ENCODE measurements at regions not wholly inside any gene's neighbourhood (a gene's known extent, or its start where the extent isn't known, plus 50 kb on each side); places are given as distances from the start of the nearest gene placed in this dataset.

DNA sequence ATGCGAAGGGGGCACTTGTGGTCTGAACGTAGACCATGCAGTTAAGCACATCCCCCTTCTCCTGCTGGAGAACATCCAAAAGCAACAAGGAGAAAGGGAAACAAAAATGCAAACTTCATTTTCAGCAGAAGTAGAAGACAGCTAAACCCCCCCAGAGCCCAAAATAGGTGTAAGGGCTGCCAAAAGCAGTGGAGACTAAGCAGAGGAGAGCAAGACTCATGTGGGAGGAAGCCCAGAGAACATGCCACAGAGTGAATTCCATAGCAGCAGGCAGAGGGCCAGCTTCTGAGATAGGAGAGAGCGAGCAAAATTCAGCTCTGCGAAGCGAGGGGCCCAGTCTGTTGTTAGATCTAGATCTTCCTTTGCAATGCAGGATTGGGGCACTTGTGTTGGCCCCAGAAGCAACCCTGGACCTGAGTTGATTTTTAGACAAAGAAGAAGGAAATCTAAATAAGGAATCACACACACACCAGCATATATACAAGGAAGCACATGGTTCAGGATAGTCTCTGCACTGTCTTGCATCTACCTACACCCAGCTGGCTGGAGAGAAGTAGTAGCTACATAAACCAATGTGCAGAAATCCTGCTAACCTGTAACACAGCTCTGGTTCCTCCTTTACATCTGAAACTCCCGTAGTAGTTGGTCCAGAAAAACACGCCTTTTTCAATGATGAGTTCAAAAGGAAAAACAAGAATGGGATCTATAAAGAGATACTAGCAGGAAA is 199.6 kb downstream of the SPRY2 start:
- in situ Hi-C loops (cut with HindIII; ENCODE audit: low sequenced_read_pairs): no loop called here
- peak; percentile 66 for DNase-seq (ENCODE audit: low spot score)

DNA sequence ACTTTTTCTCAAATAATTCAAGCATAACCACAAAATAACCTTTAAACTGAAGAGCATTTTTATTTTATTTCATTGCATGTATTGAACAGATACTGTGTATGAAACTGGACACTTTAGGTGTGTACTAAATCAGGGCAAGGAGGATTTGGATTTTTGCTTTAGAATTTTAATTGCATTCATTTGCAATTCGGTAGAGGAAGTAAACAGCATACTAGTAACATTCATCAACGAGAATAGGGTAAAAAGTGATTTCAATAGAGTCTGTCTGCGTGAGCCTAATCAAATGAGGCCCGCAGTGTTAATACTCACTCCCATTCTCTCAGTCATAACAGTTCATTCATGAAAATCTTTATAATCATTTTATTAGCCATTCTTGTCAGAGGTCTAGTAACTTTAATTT is 200.2 kb downstream of the SPRY2 start:
- in situ Hi-C loops (cut with HindIII; ENCODE audit: low sequenced_read_pairs): no loop called here
- no peak for DNase-seq (ENCODE audit: low spot score)

DNA sequence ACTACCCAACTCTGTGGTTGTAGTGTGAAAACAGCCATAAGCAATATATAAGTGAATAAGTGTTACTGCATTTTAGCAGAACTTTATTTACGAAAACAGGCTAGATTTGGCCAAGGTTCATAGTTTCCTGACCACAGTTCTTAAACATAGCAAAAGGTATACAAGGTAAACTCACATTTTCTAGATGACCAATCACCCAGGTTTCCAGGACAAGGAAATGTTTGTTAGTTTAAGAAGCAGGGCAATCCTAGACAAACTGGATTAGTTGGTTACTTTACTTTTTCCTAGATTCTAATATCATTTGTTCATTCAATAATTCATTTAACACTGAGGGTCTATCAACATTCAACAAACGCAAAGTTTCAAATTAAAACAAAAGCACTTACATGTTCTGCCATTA is 201.7 kb downstream of the SPRY2 start:
- DNase-seq (ENCODE audit: low spot score): no peak
- in situ Hi-C loops (cut with HindIII; ENCODE audit: low sequenced_read_pairs): no loop called here

DNA sequence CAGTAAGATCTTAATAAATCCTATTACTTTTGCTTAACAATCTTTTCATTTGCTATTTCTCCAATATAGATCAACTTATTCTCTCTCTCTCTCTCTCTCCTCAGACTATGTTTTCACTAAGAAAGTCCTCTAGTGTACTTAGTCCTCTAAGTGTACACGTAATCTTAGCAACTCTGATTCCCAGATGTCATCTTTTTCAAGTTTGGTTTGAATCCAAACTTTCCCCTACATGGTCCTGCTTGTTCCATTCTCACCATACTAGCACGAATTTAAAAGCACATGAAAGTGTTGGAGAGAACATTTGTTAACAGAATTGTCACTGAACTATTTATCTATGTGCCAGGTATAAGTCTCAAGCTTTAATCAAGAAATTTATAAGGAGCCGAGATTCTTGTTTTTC is 202.9 kb downstream of the SPRY2 start:
- DNase-seq (ENCODE audit: low spot score): no peak
- in situ Hi-C loops (cut with HindIII; ENCODE audit: low sequenced_read_pairs): no loop called here

DNA sequence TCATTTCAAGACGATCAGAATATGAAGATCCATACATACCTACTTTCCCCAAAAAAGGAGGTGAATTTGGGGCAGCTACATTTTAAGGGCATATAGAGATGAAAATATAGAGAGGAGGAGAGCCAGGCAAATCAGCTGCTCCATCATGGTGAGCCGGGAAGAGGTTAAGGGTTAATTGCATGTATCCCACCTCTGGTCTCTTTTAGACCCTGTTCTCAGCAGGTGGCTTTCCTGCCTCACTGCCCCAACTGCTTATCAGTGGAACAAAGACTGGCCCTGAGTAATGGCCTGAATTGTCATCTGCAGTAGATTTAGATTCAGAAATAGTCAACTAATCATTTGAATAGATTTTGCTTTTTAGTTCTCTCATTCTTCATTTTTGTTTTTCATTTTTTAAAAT is 206.6 kb downstream of the SPRY2 start:
- no peak for DNase-seq (ENCODE audit: low spot score)
- in situ Hi-C loops (cut with HindIII; ENCODE audit: low sequenced_read_pairs): no loop called here

DNA sequence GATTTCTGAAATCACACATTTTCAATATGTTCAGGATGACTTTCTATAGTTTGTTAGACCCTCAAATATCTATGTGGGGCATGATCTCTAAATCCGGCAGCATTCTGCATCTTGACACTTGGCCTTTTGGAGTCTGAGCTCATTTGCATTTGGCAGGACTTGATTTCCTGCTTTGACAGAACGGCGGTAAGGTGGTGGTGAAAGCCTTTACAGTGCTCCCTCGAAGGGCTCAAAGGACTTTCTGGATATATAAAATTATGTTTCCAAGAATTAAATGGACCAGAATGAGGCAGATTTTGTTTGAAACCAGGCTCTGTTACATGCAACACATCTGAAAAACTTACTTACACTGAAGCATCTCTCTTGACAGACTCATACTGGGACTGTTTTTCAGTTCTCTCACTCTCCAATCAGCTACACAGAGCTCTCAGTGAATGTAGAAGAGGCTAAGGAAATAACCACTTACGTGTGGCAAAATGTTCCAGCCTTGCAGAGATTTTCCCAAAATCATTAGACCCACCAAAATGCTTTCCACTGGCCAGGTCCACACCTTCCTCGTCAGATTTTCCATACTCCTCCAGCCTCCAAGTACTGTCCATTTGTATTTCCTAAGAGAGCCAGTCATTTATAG is 207.2 kb downstream of the SPRY2 start:
- in situ Hi-C loops (cut with HindIII; ENCODE audit: low sequenced_read_pairs): no loop called here
- peak; percentile 78 for DNase-seq (ENCODE audit: low spot score)

DNA sequence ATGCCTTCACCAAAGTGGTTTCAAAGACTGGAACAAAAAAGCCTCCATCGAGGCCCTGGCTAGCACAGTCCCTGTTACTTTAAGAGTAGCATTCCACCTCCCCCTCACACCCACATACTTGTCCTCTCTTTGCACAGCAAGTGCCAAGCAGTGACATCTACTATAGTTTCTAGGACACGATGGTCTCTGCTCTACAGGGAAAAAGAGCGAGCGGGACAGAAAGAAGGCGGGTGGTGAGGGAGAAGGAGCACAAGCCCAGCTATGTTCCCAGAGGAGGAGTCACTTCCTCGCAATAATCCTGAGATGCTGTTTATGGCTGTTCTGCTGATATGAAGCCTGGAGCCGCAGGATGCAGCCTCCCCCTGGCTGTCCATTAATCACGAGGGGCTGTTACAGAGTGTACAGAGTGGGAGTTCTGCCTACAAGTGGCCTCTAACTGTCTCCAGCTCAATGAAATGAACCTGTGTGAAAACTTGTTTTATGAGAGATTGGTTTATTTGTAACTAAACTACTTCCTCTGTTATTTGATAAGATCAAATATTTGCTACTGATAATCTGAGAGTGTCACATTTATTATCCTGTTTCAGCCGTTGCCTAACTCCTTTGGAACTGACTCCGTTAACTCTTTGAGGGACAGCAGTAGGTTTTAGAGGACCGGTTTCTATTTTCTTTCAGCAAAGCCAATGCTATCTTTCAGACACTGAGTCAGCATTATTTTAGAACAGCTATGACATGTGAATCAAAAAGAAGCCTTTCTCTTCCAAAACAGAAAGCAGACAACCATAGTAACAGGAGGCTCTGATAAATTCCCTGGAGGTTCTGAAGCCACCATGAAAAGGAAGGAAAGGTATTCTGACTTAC is 208.0 kb downstream of the SPRY2 start:
- in situ Hi-C loops (cut with HindIII; ENCODE audit: low sequenced_read_pairs): no loop called here
- DNase-seq (ENCODE audit: low spot score): peak; percentile 89

DNA sequence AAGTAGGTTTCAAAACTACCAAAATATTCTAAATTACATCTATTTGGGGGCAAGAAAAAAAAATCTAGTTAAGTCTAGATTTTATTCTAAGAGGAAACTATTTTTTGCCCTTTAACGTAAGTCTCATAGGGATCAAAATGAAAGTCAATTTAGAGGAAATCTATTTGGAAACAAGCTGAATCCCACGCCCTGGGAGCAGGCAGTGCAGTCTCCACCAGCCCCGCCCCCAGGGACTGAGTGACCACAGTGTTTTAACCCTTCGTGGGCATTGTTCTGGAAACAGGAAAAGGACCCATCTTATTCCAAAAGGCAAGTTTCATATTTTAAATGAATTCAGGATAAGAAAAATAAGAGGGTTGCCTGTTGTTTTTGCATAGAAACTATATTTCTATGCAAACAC is 209.7 kb downstream of the SPRY2 start:
- peak; percentile 70 for DNase-seq (ENCODE audit: low spot score)
- in situ Hi-C loops (cut with HindIII; ENCODE audit: low sequenced_read_pairs): no loop called here

DNA sequence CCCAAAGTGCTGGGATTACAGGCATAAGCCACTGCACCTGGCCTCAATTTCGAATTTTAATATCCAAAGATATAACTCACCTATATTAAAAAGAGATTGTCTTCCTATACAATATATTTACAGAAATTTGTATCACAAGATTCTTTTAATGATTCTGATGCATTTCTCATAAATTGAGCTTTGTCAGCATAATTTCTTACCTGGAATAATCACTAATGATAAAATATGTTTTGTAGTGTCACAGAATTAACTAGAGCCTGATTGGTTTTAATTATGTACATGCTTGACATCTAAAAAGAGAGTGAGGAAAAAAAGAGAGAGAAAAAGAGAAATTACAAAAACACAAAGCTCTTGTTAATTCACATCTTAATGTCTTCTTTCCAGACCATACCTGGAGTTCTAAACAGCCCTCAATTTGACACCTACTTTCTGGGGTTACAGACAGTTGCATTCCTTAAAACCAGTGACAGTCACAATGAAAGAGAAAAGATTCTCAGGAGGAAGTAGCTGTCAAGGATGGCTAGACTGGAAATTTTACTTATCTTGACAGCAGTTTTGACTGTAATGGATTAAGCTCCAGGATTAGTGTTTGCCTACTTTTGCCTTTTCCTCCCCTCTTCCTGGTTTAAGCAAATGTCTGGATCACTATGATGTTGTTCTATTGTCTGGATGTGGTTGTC is 214.4 kb downstream of the SPRY2 start:
- in situ Hi-C loops (cut with HindIII; ENCODE audit: low sequenced_read_pairs): no loop called here

DNA sequence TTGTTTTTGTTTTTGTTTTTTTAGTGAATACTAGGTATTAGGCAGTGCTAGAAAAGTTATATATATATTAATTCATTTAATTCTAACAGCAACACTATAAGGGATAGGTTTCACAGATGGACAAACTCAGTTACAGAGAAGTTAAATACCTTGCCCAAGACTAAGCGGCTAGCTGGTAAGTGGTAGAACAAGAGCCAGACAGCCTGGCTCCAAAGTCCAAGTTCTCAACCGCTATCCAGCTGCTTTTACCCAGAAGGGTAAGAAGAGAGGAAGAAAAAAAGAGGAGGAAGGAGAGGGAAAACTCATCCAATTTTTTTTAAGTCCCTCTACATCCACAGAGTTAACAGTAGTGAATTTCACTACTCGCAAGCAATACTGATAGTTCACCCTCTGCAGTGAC is 217.0 kb downstream of the SPRY2 start:
- in situ Hi-C loops (cut with HindIII; ENCODE audit: low sequenced_read_pairs): no loop called here
- DNase-seq (ENCODE audit: low spot score): no peak

More for the DNA sequence above, 214.4 kb downstream of the SPRY2 start:
- no peak for DNase-seq (ENCODE audit: low spot score)

DNA sequence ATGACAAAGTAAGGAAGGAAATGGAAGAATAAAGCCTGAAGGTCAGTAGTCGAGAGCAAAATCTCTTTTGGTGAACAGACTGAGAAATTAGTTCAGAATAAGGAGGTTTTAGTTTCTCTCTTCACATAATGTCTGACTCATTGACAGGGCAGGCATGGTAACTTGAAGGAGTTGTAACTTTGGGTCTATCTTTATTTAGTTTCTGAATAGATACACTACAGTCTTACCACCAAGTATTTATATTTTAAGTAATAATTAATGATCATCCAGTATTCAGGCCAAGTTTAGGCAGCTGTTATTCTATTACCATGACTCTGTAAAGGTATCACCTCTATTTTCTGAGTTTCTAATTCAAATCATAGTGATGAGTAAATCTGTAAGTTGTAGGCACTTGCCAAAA is 219.9 kb downstream of the SPRY2 start:
- in situ Hi-C loops (cut with HindIII; ENCODE audit: low sequenced_read_pairs): no loop called here
- no peak for DNase-seq (ENCODE audit: low spot score)

DNA sequence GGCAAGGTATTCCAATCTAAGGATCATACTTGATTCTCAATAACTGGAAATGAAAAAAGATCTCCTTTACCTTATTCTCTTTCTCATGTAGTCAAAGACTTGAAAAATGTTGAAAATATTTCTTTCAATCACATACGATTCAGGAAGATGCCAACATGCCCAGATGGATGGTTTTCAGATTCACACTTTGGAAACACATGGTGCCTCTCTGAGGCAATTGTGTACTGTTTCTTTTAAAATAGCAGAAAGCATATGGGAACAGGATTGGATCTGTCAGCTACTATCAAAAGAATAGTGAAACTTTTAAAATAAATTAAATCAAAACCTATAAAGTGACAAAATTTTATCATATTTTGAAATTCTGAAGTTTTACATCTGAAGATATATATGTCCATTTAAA is 222.4 kb downstream of the SPRY2 start:
- in situ Hi-C loops (cut with HindIII; ENCODE audit: low sequenced_read_pairs): no loop called here
- DNase-seq (ENCODE audit: low spot score): peak; percentile 81

DNA sequence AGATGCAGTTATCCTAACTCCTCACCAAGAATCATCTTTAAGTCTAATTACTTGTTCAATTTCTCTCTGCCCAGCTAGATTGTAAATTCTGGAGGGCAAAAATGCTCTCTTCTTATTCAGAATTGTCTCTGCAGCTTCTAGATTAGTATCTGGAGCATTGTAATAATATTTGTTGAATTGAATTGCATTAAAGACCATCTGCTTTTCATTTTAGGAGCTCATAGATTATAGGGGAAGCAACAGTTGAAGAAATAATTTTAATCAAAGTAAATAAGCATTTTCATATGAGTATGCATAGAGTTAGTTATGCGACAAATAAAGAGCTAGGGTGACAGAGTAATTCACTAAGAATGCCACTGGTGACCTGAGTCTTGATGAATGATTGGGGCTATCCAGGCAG is 222.8 kb downstream of the SPRY2 start:
- DNase-seq (ENCODE audit: low spot score): no peak
- in situ Hi-C loops (cut with HindIII; ENCODE audit: low sequenced_read_pairs): no loop called here

DNA sequence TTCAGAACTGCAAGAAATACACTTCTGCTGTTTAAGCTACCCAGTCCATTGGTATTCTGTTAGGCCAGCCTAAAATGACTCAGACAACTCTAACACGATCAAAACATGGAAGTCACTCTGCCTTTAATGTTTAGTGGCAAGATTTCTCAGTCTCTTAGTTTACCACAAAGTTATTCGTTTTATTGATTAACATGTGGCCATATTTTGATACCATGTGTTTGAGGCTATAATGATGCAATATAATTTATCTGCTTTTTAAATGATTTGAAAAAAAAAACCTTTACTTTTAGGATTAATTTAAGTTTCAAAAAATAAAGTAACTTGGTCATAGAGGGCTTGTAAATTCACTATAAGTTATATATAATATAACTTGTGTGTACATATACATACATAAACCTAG is 223.4 kb downstream of the SPRY2 start:
- in situ Hi-C loops (cut with HindIII; ENCODE audit: low sequenced_read_pairs): no loop called here
- no peak for DNase-seq (ENCODE audit: low spot score)

DNA sequence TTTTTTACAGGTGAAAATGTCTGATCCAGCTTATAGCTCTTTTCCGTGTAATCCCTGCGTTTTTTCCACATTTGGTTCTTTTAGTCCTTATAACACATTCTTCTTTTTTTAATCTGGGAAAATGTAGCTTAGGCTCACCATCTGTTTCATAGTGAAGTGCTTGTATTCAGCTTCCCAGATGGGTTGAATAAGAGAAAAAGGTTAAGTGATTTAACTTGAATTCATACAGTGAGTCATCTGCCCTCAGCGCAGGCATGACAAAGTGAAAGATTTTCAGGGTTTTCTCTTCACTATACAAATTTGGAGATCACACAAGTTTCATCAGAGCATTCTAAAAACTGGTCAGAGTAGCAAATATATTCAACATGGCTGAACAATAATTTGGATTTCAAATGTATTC is 224.8 kb downstream of the SPRY2 start:
- peak; percentile 68 for DNase-seq (ENCODE audit: low spot score)

DNA sequence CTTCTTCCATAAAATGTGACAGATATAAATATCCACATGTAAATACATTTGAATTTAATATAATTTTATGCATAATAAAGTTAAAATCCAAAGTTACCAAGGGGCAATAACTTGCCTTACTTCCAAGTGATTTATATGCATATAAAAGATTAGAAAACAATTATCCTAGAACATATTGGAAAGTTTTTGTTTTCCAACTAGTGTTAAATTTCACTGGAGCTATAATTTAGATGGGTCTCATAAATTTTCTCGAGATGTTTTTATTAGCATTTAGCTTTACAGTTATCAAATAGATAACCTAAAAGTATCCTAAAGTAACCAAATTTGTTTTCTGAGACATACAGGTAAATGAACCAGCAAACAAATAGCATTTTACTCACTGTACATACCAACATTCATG is 225.3 kb downstream of the SPRY2 start:
- in situ Hi-C loops (cut with HindIII; ENCODE audit: low sequenced_read_pairs): no loop called here
- no peak for DNase-seq (ENCODE audit: low spot score)

More for the DNA sequence above, 224.8 kb downstream of the SPRY2 start:
- in situ Hi-C loops (cut with HindIII; ENCODE audit: low sequenced_read_pairs): no loop called here

DNA sequence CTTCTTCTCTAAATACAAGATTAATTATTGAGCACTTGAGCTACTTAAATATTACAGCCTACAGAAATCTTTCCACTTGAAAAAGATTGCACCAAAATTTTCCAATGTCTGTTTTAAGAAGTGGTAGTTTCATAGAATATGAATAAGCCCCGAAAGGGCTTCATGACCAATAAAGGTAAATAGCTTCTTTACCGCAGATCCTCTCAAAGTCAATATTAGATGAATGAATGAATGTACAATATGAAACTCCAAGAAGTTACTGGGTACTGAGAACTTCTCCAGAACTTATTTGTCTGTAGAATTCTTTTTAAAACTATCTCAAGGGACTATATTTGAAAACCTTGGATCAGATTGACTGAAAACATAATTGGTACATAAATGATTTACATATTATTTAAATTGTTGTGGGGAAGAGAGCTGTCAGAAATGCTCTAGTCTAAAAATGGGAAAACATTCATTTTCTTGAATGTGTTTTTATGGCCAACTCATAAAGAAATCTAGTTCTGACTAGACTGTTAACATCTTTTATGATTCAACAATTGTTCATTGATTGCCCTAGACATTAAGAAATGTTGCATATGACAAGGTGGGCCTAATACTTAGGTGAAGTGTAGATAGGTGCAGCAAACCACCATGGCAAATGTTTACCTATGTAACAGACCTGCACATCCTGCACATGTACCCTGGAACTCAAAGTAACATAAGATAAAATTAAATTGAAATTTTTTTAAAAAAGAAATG is 227.0 kb downstream of the SPRY2 start:
- in situ Hi-C loops (cut with HindIII; ENCODE audit: low sequenced_read_pairs): no loop called here
- no peak for DNase-seq (ENCODE audit: low spot score)

DNA sequence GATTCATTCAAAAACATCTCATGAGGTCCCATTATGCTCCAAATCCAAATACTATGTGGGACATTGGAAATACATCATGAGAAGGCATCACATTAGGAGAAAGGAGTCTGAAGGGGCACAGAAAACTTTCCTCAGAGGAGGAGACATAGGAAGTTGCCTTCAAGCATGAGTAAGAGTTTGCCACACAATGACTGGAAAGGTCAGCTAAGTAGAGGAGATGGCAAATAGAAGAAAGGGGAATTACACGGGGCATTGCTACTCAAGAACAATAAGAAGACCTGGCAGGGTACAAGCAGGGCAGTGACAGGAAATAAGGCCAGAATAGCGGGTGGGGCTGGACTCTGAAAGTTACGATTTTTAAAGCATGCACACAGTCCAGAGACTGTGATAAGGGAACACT is 231.6 kb downstream of the SPRY2 start:
- in situ Hi-C loops (cut with HindIII; ENCODE audit: low sequenced_read_pairs): no loop called here
- no peak for DNase-seq (ENCODE audit: low spot score)

DNA sequence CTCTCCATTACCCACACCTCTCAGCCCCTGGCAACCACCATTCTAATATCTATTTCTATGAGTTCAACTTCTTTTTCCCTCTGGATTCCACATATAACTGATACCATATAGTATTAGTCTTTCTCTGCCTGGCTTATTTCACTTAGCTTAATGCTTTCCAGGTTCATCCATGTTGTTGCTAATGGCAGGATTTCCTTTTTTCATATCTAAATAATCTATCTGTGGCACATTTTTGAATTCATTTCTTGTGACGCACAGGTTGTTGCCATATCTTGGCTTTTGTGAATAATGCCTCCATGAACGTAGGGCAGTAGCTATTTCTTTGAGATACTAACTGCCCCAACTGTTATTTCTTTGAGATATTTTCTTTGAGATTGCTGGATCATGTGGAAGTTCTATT is 235.6 kb downstream of the SPRY2 start:
- no peak for DNase-seq (ENCODE audit: low spot score)
- in situ Hi-C loops (cut with HindIII; ENCODE audit: low sequenced_read_pairs): no loop called here
